ENCODE measurements at regions not wholly inside any gene's neighbourhood (a gene's known extent, or its start where the extent isn't known, plus 50 kb on each side); places are given as distances from the start of the nearest gene placed in this dataset.
"Not testable (repeated sequence)": the region's sequence is repeated elsewhere in the genome, so short reads cannot be mapped to it uniquely, and the experiment has no call there.

DNA sequence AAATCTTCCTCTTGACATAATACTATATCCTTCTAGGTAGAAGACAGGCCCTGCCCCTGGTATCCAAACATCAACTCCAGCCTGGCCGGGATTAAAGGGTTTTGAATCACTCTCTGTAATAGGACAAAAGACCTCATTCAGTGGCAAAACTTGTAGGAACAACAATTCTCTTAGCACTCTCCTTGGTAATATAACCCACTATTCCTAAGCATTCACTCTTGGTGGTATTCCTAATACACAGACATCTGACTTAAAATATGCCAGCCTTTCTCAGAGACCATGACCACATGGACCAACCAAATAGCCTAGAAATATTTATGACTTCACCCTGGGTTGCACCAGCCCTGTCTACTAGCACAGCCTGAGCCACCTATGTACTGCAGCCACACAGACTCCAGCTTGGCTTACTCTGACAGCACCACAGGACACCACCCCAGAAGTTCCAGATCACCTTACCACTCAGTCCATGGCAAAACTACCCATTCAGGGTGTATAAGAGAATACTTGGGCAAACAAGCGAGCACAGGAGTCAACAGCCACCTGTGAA is 244.9 kb upstream of the NEBL start:
- no peak for DNase-seq (ENCODE audit: low read depth)

DNA sequence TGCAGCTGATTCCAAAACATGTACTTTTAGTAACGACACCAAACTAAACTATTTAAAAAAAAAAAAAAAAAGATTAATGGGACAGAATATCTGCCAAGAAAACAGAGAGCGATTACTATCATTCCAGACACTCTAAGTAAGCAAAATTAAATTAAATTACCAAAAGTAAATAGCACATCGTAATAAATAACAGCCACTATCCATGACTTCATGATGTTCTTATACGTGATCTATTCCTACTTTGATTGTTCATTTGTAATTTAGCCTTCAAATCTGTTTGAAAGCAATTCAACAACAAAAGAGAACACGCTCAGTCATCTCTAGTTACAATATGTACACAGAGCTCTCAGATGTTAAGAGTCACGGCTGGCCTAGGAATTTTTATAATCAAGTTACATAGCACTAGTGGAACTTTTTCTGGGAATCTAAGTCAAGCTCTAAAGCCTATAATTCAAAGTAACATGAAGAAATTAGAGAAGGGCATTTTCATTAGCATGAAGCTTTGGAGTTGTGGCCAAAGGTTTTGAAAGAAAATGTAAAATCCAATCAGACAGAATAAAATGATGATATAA is 241.7 kb upstream of the NEBL start:
- no peak for DNase-seq (ENCODE audit: low read depth)

DNA sequence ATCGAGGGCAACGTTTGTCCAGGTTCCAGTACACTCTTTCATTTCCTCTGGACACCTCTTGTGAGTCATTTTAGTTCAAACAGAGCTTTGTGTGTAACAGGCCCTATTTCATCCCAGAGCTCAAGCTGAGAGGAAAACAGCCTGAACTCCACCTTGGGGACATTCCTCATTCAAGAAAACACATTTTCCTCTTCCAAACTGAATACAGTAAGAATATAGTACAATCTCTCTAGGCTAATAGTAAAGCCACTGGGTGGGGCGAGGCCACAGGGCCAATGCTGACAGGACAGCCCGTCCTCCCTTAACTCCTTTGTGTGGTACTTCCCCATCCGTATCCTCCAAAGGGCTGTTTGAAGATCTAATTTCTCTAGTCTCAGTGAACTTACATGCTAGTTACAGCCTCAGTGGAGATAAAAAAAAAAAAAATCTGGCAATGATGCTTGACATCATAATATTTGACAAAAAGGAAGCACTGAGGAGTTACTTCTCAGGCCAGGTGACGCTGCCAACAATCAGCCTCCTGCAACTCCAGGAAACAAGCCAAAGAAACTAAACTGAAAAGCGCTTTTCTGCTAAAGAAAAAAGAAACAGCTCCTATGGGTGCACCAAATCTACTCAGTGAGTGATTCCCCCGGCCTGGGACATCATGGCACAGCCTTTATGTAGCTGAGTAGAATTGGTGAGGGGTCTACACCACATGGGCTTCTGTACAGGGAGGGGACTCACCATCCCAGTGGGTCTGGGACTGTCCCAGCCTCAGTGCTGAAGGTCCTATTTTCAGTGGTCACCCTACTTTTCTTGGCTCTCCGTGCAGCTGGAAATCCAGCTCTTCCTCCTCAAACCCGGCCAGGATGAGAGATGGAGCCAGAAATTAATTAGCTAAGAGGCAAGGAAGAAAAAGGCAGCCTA is 238.2 kb upstream of the NEBL start:
- DNase-seq (ENCODE audit: low read depth): no peak

DNA sequence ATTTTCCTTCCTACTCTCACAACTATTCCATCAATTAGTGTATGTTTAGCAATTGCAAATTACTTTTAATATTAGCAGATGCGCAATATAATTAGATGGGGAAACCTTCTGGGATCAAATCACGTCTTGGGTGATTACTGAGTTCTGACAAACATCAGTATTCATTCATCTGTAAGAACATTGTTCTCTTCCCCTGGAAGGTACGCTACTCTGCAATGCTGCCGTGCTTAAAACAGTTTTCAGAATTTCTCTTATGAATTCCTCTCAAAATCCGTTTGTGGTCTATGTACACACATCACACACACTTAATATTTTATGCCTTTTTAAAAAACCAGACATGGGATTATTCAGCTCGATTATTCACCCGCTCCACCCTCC is 237.5 kb upstream of the NEBL start:
- DNase-seq (ENCODE audit: low read depth): no peak

DNA sequence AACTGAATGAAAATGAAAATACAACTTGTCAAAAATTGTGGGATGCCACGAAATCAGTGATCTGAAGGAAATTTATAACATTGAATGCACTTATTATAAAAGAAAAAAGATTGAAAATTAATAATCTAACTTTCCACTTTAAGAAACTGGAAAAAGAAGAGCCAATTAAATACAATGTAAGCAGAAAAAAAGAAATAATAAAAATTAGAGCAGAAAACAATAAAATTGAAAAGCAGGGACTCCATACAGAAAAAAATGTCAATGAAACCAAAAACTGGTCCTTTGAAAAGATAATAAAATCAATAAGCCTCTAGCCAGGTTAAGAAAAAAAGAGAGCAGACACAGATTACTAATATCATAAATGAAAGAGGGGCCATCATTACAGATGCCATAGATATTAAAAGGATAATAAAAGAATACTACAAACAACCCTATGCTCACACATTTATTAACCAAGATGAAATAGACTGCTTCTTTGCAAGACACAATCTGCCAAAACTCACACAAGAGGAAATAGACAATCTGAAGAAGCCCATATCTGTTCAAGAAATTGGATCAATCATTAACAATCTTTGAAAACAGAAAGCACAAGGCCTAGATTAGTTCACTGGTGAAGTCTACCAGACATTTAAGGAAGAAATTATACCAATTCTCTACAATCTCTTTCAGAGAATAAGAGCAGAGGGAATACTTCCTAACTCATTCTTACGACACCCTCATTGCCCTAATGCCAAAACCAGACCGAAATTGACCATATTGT is 233.8 kb upstream of the NEBL start:
- DNase-seq (ENCODE audit: low read depth): no peak

DNA sequence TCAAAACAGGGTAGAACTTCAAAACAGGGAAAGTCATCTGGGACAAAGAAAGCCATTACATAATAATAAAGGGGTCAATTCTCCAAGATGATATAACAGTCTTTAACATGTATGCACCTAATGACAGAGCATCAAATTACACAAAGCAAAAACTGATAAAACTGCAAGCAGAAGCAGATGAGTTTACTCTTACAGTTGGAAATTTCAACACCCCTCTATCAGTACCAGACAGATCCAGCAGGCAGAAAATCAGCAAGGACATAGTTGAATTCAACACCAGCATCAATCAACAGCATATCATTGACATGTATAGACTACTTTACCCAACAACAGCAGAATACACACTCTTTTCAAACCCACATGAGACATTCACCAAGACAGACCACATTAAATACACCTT is 233.0 kb upstream of the NEBL start:
- DNase-seq (ENCODE audit: low read depth): no peak

DNA sequence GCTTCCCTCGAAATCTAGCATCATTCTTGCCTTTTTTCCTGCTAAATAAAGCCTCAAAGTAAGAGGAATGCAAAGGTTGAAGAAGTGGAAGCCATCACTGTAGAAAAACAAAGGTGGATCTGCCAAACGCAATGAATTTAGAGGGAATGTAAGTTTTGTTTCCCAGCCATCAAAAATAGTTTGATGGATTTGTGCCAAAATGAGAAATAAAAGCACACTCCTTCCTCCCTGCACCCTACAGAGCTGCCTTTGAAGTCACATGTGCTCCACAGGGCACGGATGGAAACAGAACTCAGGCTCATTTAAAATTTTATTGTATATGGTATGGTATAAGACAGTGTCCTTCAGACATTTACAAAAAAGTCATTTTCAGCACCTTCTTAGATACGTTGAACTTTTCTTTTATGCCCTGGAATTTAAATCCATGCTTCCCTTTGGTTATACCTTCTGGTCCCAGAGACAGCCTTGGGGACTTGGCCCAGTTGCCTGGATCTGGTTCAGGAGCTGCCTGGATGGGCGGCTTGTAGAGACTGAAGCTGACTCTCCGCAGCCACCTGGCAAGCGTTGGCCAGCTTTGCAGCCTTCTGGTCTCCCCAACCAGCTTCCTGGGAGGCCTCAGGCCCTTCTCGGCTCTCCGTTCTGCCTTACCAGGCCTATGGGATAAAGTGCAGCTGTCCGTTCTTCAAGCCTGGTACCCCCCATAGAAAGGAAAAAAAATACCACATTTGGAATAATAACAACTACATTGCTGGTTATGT is 228.5 kb upstream of the NEBL start:
- DNase-seq (ENCODE audit: low read depth): no peak

DNA sequence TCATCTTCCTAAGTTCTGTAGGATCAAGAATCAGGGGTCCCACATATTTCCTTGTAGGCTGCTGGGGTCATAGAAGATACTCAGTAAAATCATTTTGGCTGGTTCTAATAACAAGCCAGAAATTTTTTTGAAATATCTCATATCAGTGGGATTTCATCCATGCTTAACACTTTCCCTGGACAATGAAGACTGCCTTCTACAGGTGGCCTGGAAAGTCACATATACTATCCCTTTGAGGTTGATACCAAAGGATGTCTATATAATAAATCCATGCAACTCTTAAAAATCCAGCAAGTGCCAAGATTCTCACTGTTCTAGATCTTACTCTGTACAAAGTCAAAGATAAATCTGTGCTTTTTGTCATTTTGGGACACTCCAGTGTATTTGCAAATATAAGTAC is 225.8 kb upstream of the NEBL start:
- DNase-seq (ENCODE audit: low read depth): no peak

DNA sequence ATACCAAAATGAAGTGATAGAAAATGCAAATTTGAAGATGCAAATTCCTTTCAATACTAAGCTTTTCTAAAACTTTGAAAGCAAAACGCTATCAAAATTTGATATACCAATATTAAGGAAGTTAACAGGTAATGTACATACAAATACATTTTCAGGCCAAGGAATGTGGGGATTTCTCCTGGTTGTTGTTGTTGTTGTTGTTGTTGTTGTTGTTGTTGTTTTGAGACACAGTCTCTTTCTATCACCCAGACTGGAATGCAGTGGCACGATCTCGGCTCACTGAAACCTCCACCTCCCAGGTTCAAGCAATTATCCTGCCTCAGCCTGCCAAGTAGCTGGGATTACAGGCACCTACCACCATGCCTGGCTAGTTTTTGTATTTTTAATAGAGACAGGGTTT is 224.7 kb upstream of the NEBL start:
- not testable (repeated sequence) for DNase-seq (ENCODE audit: low read depth)

DNA sequence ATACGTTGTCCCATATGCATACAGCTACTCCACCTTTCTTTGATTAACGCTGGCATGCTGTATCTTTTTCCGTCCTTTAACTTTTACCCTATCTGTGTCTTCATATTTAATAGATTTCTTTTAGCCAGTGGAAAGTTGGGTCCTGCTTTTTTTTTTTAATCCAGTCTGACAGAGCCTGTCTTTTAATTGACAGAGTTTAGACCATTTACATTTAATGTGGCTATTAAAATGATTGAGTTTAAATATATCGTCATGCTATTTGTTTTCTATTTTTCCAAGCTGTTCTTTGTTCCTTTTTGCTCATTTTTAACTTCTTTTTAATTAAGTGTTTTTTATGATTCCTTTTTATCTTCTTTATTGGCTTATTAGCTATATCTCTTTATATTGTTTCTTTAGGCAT is 217.6 kb upstream of the NEBL start:
- DNase-seq (ENCODE audit: low read depth): no peak

DNA sequence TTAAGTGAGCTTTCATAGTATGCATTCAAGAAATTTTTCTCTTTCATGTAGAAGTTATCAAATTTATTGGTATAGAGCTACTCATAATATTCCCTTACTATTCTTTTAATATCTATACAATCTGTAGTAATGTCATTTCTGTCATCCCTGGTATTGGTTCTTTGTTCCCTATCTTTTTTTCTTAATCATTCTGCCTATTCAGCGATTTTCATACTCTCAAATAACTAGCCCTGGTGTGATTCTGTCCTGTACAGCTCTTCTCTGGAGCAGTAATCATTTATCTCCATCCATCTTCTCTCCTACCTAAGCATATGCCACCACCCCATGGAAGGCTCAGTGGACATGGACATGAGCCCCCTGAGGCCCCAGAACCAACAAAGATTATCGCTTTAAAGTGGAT is 213.2 kb upstream of the NEBL start:
- no peak for DNase-seq (ENCODE audit: low read depth)

DNA sequence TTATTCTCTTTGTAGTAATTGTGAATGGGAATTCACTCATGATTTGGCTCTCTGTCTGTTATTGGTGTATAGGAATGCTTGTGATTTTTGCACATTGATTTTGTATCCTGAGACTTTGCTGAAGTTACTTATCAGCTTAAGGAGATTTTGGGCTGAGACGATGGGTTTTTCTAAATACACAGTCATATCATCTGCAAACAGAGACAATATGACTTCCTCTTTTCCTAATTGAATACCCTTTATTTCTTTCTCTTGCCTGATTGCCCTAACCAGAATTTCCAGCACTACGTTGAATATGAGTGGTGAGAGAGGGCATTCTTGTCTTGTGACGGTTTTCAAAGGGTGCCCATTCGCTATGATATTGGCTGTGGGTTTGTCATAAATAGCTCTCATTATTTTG is 209.8 kb upstream of the NEBL start:
- not testable (repeated sequence) for DNase-seq (ENCODE audit: low read depth)

DNA sequence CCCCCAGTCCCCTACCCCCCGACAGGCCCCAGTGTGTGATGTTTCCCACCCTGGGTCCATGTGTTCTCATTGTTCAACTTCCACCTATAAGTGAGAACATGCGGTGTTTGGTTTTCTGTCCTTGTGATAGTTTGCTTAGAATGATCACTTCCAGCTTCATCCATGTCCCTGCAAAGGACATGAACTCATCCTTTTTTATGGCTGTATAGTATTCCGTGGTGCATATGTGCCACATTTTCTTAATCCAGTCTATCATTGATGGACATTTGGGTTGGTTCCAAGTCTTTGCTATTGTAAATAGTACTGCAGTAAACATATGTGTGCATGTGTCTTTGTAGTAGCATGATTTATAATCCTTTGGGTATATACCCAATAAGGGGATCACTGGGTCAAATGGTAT is 208.2 kb upstream of the NEBL start:
- DNase-seq (ENCODE audit: low read depth): not testable (repeated sequence)

DNA sequence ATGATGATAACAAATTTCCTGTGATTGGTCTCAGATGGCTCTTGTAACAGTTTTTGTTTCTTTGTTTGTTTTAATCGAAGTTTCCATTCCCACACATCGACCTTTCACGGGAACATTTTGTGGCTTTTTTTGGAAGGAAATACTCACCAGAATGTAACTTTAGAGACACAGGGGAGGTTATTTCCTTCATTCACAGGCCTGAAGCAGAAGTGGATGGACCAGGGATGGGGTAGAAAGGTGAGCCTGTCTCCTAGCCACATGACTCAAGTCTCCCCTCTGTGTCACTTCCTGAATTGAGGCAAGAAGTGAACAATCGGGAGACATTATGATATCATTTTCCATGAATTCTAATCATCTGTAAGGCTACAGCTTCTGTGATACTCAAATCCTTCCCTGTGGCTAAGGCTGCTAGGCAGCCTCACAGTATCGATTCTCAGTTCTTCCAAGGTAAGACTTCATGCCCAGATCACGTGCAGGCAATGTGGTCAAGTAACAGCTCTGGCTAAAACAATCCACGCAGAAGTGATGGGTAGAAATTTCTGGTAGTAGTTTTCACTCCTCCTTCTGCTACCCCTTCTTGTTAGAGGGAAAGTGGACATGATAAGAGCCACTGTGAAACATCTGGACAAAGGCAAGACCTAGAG is 203.9 kb upstream of the NEBL start:
- DNase-seq (ENCODE audit: low read depth): no peak

DNA sequence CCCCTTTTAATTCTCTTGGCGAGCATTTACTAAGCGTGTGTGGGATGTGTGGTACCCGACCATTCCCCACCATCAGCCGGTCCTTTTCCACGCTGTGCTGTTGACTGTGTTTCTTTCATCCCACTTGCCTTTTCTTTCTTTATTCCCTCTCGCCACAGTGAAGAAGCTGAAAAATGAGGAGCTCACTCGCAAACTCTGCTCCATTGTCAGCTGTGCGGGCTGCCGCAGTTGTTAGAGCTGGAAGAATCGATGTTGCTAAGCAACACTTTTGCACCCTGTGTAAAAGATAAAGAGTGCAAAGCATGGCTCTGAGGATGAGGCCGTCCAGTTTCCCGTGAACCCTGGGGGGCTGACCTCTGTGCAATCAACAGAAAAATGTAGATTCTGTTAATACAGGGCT is 203.1 kb upstream of the NEBL start:
- no peak for DNase-seq (ENCODE audit: low read depth)

DNA sequence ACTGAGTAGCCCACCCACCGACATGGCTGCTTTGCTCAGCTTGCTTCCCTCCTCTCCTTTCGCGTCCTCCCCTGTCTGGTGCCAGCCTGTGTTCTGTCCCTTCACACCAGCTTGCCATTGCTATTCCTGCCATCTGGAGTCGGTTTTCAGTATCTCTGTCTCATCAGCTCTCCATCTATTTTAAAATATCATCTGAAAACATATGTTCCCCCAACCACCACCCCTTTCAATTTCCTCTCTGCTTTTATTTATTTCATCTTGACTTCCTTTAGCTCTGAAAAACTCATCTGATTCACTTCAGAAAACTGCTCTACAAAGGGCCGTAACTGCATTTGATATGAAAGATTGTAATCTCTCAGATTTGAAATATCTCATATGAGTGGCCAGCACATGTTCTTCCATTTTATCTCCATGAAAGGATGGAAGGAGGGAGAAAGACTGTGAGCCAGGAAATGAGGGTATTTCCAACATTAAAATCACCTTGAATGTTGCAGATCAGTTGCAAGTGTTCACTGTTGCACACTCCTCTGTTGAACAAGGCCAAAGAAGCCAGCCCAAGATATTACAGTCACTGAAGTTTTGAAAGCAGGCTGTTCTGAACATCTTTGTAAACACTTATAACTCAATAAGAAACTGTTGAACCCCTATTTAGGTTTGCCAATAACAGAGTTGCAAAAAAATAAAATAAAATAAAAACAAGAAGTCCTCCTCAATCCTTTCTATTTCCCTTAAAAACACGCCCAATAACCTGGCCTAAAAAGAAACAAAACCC is 202.4 kb upstream of the NEBL start:
- no peak for DNase-seq (ENCODE audit: low read depth)

DNA sequence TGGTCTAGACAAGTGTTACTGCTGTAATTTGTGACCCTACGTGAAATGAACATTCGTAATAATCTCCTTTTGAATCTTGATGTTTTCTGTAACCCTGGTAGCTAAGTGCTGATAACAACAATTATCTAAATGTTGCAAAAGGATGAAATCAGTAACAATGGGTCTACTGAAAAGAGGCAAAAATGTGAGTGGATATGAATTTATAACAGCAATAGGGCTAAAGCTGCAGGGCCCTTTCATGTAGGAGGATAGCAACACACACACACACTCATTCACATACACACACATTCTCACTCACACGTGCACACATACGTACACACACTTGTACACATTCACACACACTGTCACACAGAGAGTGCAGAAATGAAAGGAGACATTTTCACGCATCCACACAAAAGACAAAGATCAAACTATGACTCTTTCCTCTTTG is 200.8 kb upstream of the NEBL start:
- no peak for DNase-seq (ENCODE audit: low read depth)

DNA sequence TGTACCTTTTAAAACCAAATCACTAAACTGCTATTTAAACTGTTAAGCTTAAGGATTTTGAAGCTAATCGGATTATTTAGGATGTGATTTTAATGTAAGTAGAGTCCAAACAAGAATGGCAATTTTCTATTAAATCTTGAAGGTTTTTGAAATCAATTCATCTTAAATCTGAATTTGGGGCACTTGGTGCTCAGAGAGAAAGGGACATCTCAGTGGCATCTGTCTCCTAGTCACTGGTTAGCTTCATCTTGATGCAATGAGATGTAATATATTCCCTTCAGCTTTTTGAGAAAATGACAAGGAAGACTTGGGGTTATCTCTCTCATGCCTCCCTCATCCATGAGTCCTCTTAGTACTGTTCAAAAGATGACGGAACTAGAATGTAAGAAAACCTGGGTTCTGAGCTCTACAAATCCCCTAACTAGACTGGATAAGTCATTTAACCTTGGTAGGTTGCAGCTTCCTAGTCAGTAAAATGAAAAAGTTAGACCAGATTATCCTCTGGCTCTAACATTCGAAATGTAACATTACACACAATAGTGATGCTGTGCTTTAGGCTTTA is 198.5 kb upstream of the NEBL start:
- DNase-seq (ENCODE audit: low read depth): no peak

DNA sequence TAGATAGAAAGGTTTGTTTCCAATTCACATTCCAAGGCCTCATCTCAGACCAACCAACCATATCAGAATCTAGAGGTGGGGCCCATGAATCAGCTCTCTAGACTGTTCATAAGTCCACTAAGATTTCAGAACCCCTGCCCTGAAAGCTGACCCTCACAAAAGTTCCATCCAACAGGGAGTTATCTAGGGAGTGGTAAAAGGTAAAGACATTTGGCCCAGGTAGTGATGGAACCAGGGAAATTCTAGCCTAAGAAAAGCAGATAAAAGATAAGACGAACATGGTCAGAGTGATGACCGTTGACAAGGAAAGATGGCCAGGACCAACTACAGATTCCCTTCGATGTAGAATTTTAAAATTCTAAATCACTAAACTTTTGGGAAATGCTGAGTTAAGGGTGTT is 198.0 kb upstream of the NEBL start:
- no peak for DNase-seq (ENCODE audit: low read depth)

Measured in CMK (cell line).